ENCODE measurements at regions not wholly inside any gene's neighbourhood (a gene's known extent, or its start where the extent isn't known, plus 50 kb on each side); places are given as distances from the start of the nearest gene placed in this dataset.

GRCh38 chr14:96980835-96981234 lies 183.7 kb downstream of the VRK1 start:
- DNase-seq, result no peak

GRCh38 chr14:96986256-96987085 lies 189.3 kb downstream of the VRK1 start:
- no peak for DNase-seq

GRCh38 chr14:96987086-96987474 lies 189.9 kb downstream of the VRK1 start:
- no peak for DNase-seq

GRCh38 chr14:96987771-96988170 lies 190.6 kb downstream of the VRK1 start:
- no peak for DNase-seq

GRCh38 chr14:96989306-96989705 lies 192.1 kb downstream of the VRK1 start:
- no peak for DNase-seq

GRCh38 chr14:96991226-96991625 lies 194.0 kb downstream of the VRK1 start:
- DNase-seq, result no peak

GRCh38 chr14:96994999-96995398 lies 197.8 kb downstream of the VRK1 start:
- no peak for DNase-seq

GRCh38 chr14:96997269-96997668 lies 200.1 kb downstream of the VRK1 start:
- DNase-seq, result no peak

GRCh38 chr14:96997996-96998395 lies 200.8 kb downstream of the VRK1 start:
- no peak for DNase-seq

- DNase-seq, result no peak
Measured at GRCh38 chr14:96999654-97000155, 202.5 kb downstream of the VRK1 start.

- no peak for DNase-seq
Measured at GRCh38 chr14:97002454-97002853, 205.3 kb downstream of the VRK1 start.

GRCh38 chr14:97005934-97006333 lies 208.8 kb downstream of the VRK1 start:
- no peak for DNase-seq

GRCh38 chr14:97010491-97011160 lies 213.4 kb downstream of the VRK1 start:
- no peak for DNase-seq

- no peak for DNase-seq
Measured at GRCh38 chr14:97013878-97014277, 216.7 kb downstream of the VRK1 start.

- no peak for DNase-seq
Measured at GRCh38 chr14:97021001-97021400, 223.8 kb downstream of the VRK1 start.

- DNase-seq, result no peak
Measured at GRCh38 chr14:97021571-97022168, 224.5 kb downstream of the VRK1 start.

- DNase-seq, result no peak
Measured at GRCh38 chr14:97022741-97023140, 225.6 kb downstream of the VRK1 start.

- no peak for DNase-seq
Measured at GRCh38 chr14:97023871-97024270, 226.7 kb downstream of the VRK1 start.

- no peak for DNase-seq
Measured at GRCh38 chr14:97024300-97024699, 227.1 kb downstream of the VRK1 start.

GRCh38 chr14:97025722-97026121 lies 228.5 kb downstream of the VRK1 start:
- no peak for DNase-seq

- no peak for DNase-seq
Measured at GRCh38 chr14:97027256-97027999, 230.2 kb downstream of the VRK1 start.

GRCh38 chr14:97028382-97028781 lies 231.2 kb downstream of the VRK1 start:
- DNase-seq, result no peak

All from muscle of arm (tissue), 1 donor.